ENCODE measurements at regions not wholly inside any gene's neighbourhood (a gene's known extent, or its start where the extent isn't known, plus 50 kb on each side); places are given as distances from the start of the nearest gene placed in this dataset.

- TF ChIP-seq CTCF (IDR thresholded peaks at IDR 0.05; ENCODE audit: low read depth, low read length, missing input control) (no peak), SP1 (IDR thresholded peaks at IDR 0.05) (no peak), YY1 (IDR thresholded peaks at IDR 0.05) (no peak), TAF1 (conservative IDR thresholded peaks at IDR 0.05) (no peak), FOXA1 (IDR thresholded peaks at IDR 0.05) (no peak), ATF3 (IDR thresholded peaks at IDR 0.05) (no peak), RAD21 (IDR thresholded peaks at IDR 0.05) (no peak), GABPA (IDR thresholded peaks at IDR 0.05 in 1 of 2, conservative IDR thresholded peaks at IDR 0.05 in 1 of 2) (no peak), RXRA (IDR thresholded peaks at IDR 0.05) (no peak), JUND (IDR thresholded peaks at IDR 0.05) (no peak), MAX (IDR thresholded peaks at IDR 0.05) (no peak)
- TF ChIP-seq, protein P1, sequence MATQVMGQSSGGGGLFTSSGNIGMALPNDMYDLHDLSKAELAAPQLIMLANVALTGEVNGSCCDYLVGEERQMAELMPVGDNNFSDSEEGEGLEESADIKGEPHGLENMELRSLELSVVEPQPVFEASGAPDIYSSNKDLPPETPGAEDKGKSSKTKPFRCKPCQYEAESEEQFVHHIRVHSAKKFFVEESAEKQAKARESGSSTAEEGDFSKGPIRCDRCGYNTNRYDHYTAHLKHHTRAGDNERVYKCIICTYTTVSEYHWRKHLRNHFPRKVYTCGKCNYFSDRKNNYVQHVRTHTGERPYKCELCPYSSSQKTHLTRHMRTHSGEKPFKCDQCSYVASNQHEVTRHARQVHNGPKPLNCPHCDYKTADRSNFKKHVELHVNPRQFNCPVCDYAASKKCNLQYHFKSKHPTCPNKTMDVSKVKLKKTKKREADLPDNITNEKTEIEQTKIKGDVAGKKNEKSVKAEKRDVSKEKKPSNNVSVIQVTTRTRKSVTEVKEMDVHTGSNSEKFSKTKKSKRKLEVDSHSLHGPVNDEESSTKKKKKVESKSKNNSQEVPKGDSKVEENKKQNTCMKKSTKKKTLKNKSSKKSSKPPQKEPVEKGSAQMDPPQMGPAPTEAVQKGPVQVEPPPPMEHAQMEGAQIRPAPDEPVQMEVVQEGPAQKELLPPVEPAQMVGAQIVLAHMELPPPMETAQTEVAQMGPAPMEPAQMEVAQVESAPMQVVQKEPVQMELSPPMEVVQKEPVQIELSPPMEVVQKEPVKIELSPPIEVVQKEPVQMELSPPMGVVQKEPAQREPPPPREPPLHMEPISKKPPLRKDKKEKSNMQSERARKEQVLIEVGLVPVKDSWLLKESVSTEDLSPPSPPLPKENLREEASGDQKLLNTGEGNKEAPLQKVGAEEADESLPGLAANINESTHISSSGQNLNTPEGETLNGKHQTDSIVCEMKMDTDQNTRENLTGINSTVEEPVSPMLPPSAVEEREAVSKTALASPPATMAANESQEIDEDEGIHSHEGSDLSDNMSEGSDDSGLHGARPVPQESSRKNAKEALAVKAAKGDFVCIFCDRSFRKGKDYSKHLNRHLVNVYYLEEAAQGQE (IDR thresholded peaks at IDR 0.05): no peak
Observed at GRCh38 chr1:229864686-229865230, 202.3 kb upstream of the GALNT2 start.

Data from liver (tissue), 3 donors.